Fibroblast of villous mesenchyme (primary cell): ENCODE measurements at regions not wholly inside any gene's neighbourhood (a gene's known extent, or its start where the extent isn't known, plus 50 kb on each side); places are given as distances from the start of the nearest gene placed in this dataset.

ENCODE experiments used
- DNase-seq: peaks from one replicate; pipeline ENCODE4 v3.0.0-alpha.2; 2010; ENCODE audit warnings: low read depth
- H3K4me3 ChIP-seq: 2 replicates; pipeline ENCODE4 v1.5.1; 2011; ENCODE audit warnings: low read depth, mild to moderate bottlenecking, low read length
- CTCF ChIP-seq: IDR thresholded peaks from 2 replicates; pipeline ENCODE4 v1.5.1; 2012; ENCODE audit warnings: low read depth, mild to moderate bottlenecking, low read length; ENCODE audit not compliant: insufficient read depth

GRCh38 chr10:20993389-20993788, 96.3 kb upstream of the NEBL start:
- peak; percentile 18 for DNase-seq
- TF ChIP-seq CTCF, result no peak
- H3K4me3 ChIP-seq, result no peak overlapping the region

GRCh38 chr10:20991526-20991925, 94.4 kb upstream of the NEBL start:
- DNase-seq, result no peak
- no peak for TF ChIP-seq CTCF
- H3K4me3 ChIP-seq, result no peak overlapping the region

GRCh38 chr10:20990604-20991003, 93.5 kb upstream of the NEBL start:
- no peak for TF ChIP-seq CTCF
- no peak overlapping the region for H3K4me3 ChIP-seq
- DNase-seq, result peak; percentile 3

- DNase-seq, result no peak
- no peak overlapping the region for H3K4me3 ChIP-seq
- TF ChIP-seq CTCF, result no peak
Measured at GRCh38 chr10:20988357-20988983, 91.4 kb upstream of the NEBL start.

- no peak overlapping the region for H3K4me3 ChIP-seq
- TF ChIP-seq CTCF, result no peak
- DNase-seq, result no peak
Measured at GRCh38 chr10:20986049-20986448, 88.9 kb upstream of the NEBL start.

- no peak for DNase-seq
- TF ChIP-seq CTCF, result no peak
- no peak overlapping the region for H3K4me3 ChIP-seq
Measured at GRCh38 chr10:20984662-20985061, 87.6 kb upstream of the NEBL start.

- no peak overlapping the region for H3K4me3 ChIP-seq
- DNase-seq, result no peak
- TF ChIP-seq CTCF, result no peak
Measured at GRCh38 chr10:20981419-20981953, 84.4 kb upstream of the NEBL start.
